ENCODE measurements at regions not wholly inside any gene's neighbourhood (a gene's known extent, or its start where the extent isn't known, plus 50 kb on each side); places are given as distances from the start of the nearest gene placed in this dataset.
"Not testable (repeated sequence)": the region's sequence is repeated elsewhere in the genome, so short reads cannot be mapped to it uniquely, and the experiment has no call there.

DNA sequence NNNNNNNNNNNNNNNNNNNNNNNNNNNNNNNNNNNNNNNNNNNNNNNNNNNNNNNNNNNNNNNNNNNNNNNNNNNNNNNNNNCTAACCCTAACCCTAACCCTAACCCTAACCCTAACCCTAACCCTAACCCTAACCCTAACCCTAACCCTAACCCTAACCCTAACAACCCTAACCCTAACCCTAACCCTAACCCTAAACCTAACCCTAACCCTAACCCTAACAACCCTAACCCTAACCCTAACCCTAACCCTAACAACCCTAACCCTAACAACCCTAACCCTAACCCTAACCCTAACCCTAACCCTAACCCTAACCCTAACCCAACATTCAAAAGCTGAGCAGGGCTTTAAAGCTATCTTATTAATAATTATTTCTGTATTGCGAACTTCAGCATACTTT, 182.5 kb upstream of the FAM20C start:
- H3K27me3 ChIP-seq (ENCODE audit: insufficient read depth, low read length); H3K36me3 Mint-ChIP-seq (ENCODE audit: low read depth, unreplicated experiment); H3K4me1 ChIP-seq (ENCODE audit: insufficient read depth, low read length); H3K27ac ChIP-seq (ENCODE audit: low read depth, low read length); H3K79me2 ChIP-seq (ENCODE audit: insufficient read depth, low read length); H3K9ac ChIP-seq (ENCODE audit: low read length); H4K20me1 ChIP-seq (ENCODE audit: insufficient read depth, low read length); H3K4me1 Mint-ChIP-seq (ENCODE audit: low read depth, unreplicated experiment); H3K27me3 Mint-ChIP-seq (ENCODE audit: low read depth, unreplicated experiment); DNase-seq (ENCODE audit: low read depth); H3K27ac Mint-ChIP-seq (ENCODE audit: unreplicated experiment); H3K4me3 ChIP-seq (ENCODE audit: insufficient read depth, low read depth, low read length); H2AFZ ChIP-seq (ENCODE audit: low read depth, low read length); H3K4me2 ChIP-seq (ENCODE audit: low read length); FAIRE-seq; H3K9me3 ChIP-seq (ENCODE audit: insufficient read depth, low read depth, low read length); H3K4me3 Mint-ChIP-seq (ENCODE audit: unreplicated experiment); H3K9me3 Mint-ChIP-seq (ENCODE audit: unreplicated experiment); H3K36me3 ChIP-seq (ENCODE audit: insufficient read depth, low read length): not testable (repeated sequence)

DNA sequence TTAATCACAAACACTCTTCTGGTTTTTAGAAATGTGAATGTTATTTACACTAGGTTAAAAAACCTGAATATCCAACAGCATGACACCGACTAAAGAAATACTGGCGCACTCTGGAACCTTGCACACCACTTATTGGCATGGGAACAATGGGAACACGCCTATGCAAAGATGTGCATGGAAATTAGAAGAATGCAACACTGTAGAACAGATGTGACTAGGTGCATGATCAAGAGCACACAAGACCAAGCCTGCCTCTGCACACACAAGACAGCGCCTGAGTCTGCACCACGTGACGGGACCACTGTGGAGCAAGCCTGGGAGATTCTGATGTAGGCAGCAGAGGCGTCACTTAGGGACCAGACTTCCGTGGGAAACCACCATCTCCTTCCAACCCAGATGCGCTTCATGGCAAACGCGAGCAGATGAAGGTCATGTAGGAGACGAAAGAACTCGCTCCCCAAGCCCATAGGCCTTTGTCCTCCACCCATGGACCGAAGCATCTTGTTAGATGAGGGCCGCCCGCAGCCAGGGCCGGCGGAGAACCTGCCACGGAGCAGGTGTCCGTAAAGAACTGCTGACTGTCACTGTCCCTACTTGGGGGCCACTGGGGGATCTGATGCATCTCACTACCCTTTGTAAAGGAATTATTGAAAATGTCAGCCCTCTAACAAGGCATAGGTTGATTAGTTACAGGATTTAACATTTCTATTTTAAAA, 159.6 kb upstream of the FAM20C start:
- FAIRE-seq; H3K4me3 Mint-ChIP-seq (ENCODE audit: unreplicated experiment); H2AFZ ChIP-seq (ENCODE audit: low read depth, low read length): not testable (repeated sequence)

DNA sequence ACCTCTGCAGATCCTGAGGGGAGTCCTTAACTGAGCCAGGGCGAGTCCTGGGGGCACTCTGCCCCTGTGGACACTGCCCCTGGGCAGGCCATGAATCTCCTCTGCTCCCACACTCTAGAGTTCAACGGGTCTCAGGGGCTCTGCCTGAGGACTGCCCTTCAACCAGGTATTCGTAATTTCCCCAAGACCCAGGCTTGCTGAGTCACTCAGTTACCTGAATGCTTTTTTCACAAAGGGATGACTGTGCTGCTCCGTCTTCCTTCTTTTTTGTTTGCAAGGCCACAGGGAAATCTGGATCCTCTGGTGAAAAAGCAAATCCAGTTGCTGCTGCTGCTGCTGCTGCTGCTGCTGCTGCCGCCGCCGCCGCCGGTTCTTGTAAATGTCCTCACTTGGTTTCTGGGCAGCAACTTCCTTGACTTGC, 157.2 kb upstream of the FAM20C start:
- not testable (repeated sequence) for H3K4me2 ChIP-seq (ENCODE audit: low read length); H3K79me2 ChIP-seq (ENCODE audit: insufficient read depth, low read length); FAIRE-seq; H3K4me3 Mint-ChIP-seq (ENCODE audit: unreplicated experiment); DNase-seq (ENCODE audit: low read depth); H3K27ac ChIP-seq (ENCODE audit: low read depth, low read length); H3K9ac ChIP-seq (ENCODE audit: low read length); H3K36me3 Mint-ChIP-seq (ENCODE audit: low read depth, unreplicated experiment); H3K9me3 ChIP-seq (ENCODE audit: insufficient read depth, low read depth, low read length); H3K36me3 ChIP-seq (ENCODE audit: insufficient read depth, low read length); H3K4me1 ChIP-seq (ENCODE audit: insufficient read depth, low read length); H3K27ac Mint-ChIP-seq (ENCODE audit: unreplicated experiment); H3K27me3 ChIP-seq (ENCODE audit: insufficient read depth, low read length); H3K27me3 Mint-ChIP-seq (ENCODE audit: low read depth, unreplicated experiment); H3K9me3 Mint-ChIP-seq (ENCODE audit: unreplicated experiment); H4K20me1 ChIP-seq (ENCODE audit: insufficient read depth, low read length); H2AFZ ChIP-seq (ENCODE audit: low read depth, low read length); H3K4me3 ChIP-seq (ENCODE audit: insufficient read depth, low read depth, low read length); H3K4me1 Mint-ChIP-seq (ENCODE audit: low read depth, unreplicated experiment)

More for the DNA sequence above, 159.6 kb upstream of the FAM20C start:
- not testable (repeated sequence) for H3K36me3 ChIP-seq (ENCODE audit: insufficient read depth, low read length); H3K27ac ChIP-seq (ENCODE audit: low read depth, low read length); H3K4me3 ChIP-seq (ENCODE audit: insufficient read depth, low read depth, low read length); DNase-seq (ENCODE audit: low read depth); H3K36me3 Mint-ChIP-seq (ENCODE audit: low read depth, unreplicated experiment); H3K4me1 ChIP-seq (ENCODE audit: insufficient read depth, low read length); H3K9ac ChIP-seq (ENCODE audit: low read length); H3K27ac Mint-ChIP-seq (ENCODE audit: unreplicated experiment); H3K9me3 Mint-ChIP-seq (ENCODE audit: unreplicated experiment); H4K20me1 ChIP-seq (ENCODE audit: insufficient read depth, low read length); H3K27me3 Mint-ChIP-seq (ENCODE audit: low read depth, unreplicated experiment); H3K4me1 Mint-ChIP-seq (ENCODE audit: low read depth, unreplicated experiment); H3K4me2 ChIP-seq (ENCODE audit: low read length); H3K79me2 ChIP-seq (ENCODE audit: insufficient read depth, low read length); H3K27me3 ChIP-seq (ENCODE audit: insufficient read depth, low read length); H3K9me3 ChIP-seq (ENCODE audit: insufficient read depth, low read depth, low read length)

DNA sequence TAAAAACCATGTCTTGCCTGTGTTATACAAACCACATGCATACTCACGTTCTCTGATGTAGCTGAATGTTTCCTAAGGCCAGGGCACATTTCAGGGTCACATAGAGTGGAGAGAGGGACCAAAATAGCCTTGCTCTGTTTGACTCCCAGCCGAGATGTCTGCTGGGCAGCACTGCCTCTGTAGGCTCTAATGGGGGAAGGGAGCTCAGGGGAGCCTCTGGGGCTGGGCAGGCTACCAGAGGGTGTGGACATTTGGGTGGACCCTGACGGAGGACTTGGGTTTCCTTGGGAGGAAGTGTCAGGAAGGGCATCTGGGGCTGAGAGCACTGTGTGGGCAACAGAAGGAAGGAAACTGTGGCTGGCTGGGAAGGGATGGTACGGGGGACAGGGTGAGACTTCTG, 155.8 kb upstream of the FAM20C start:
- H3K9me3 ChIP-seq (ENCODE audit: insufficient read depth, low read depth, low read length); H3K79me2 ChIP-seq (ENCODE audit: insufficient read depth, low read length); DNase-seq (ENCODE audit: low read depth); H2AFZ ChIP-seq (ENCODE audit: low read depth, low read length); H3K9ac ChIP-seq (ENCODE audit: low read length); H3K9me3 Mint-ChIP-seq (ENCODE audit: unreplicated experiment); H4K20me1 ChIP-seq (ENCODE audit: insufficient read depth, low read length); H3K36me3 Mint-ChIP-seq (ENCODE audit: low read depth, unreplicated experiment); H3K27me3 ChIP-seq (ENCODE audit: insufficient read depth, low read length); H3K4me3 ChIP-seq (ENCODE audit: insufficient read depth, low read depth, low read length); H3K27ac ChIP-seq (ENCODE audit: low read depth, low read length); H3K4me2 ChIP-seq (ENCODE audit: low read length); H3K4me1 ChIP-seq (ENCODE audit: insufficient read depth, low read length); H3K4me3 Mint-ChIP-seq (ENCODE audit: unreplicated experiment); H3K27ac Mint-ChIP-seq (ENCODE audit: unreplicated experiment); H3K4me1 Mint-ChIP-seq (ENCODE audit: low read depth, unreplicated experiment); H3K36me3 ChIP-seq (ENCODE audit: insufficient read depth, low read length); FAIRE-seq: not testable (repeated sequence)
- peaks cover 10% of the 10 kb centered on the region for H3K27me3 Mint-ChIP-seq (ENCODE audit: low read depth, unreplicated experiment)

DNA sequence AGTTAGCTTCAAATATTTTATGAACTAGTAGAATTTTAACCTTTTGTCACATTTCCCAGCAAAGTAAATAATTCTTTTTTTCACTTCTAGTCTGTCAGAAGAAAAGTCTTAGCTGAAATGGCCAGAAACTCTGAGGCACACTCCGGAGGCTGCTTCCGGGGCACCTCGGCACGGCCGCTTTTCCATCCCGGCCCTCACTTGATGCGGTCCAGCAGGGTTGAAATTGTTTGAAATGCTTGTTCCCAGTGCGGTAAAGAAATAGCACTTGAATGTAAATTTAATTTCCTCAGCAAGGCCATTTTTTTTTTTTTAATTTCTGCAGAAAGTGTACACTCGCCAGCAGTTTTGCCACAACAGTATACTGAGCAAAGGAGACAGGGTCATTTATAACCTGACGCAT, 154.7 kb upstream of the FAM20C start:
- H3K27ac Mint-ChIP-seq (ENCODE audit: unreplicated experiment), result not testable (repeated sequence)

DNA sequence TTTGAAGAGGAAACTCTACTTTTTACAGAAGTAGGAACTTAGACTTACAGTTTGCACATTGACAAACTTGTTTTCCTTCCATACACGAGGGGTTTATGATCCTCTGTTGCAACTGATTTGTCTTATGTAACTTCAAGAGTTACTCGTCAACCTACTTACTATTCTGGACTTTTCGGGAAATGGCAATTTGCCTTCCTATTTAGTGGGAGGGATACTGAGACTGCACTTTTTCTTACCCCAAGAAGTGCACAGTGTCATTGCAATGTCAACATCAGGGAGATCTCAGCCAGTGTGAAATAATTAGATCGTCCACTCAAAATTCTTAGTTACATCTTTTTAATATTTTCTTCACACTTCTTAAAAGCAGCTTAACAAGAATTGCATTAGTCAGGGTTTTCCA, 153.9 kb upstream of the FAM20C start:
- not testable (repeated sequence) for H3K9ac ChIP-seq (ENCODE audit: low read length); H3K4me2 ChIP-seq (ENCODE audit: low read length); H3K79me2 ChIP-seq (ENCODE audit: insufficient read depth, low read length); H3K4me1 ChIP-seq (ENCODE audit: insufficient read depth, low read length); H3K27ac ChIP-seq (ENCODE audit: low read depth, low read length); H3K4me3 Mint-ChIP-seq (ENCODE audit: unreplicated experiment); H2AFZ ChIP-seq (ENCODE audit: low read depth, low read length); H3K27ac Mint-ChIP-seq (ENCODE audit: unreplicated experiment); H3K9me3 Mint-ChIP-seq (ENCODE audit: unreplicated experiment); H3K4me1 Mint-ChIP-seq (ENCODE audit: low read depth, unreplicated experiment); H3K4me3 ChIP-seq (ENCODE audit: insufficient read depth, low read depth, low read length); FAIRE-seq; H3K27me3 ChIP-seq (ENCODE audit: insufficient read depth, low read length); DNase-seq (ENCODE audit: low read depth); H3K9me3 ChIP-seq (ENCODE audit: insufficient read depth, low read depth, low read length); H3K36me3 ChIP-seq (ENCODE audit: insufficient read depth, low read length); H4K20me1 ChIP-seq (ENCODE audit: insufficient read depth, low read length); H3K36me3 Mint-ChIP-seq (ENCODE audit: low read depth, unreplicated experiment)
- H3K27me3 Mint-ChIP-seq (ENCODE audit: low read depth, unreplicated experiment), result peaks cover 29% of the 10 kb centered on the region

More for the DNA sequence above, 154.7 kb upstream of the FAM20C start:
- not testable (repeated sequence) for H3K9me3 ChIP-seq (ENCODE audit: insufficient read depth, low read depth, low read length); H3K9ac ChIP-seq (ENCODE audit: low read length); H3K4me3 Mint-ChIP-seq (ENCODE audit: unreplicated experiment); H3K36me3 ChIP-seq (ENCODE audit: insufficient read depth, low read length); DNase-seq (ENCODE audit: low read depth); H3K9me3 Mint-ChIP-seq (ENCODE audit: unreplicated experiment); FAIRE-seq; H3K79me2 ChIP-seq (ENCODE audit: insufficient read depth, low read length); H2AFZ ChIP-seq (ENCODE audit: low read depth, low read length); H4K20me1 ChIP-seq (ENCODE audit: insufficient read depth, low read length); H3K27ac ChIP-seq (ENCODE audit: low read depth, low read length); H3K4me1 Mint-ChIP-seq (ENCODE audit: low read depth, unreplicated experiment); H3K27me3 ChIP-seq (ENCODE audit: insufficient read depth, low read length); H3K4me1 ChIP-seq (ENCODE audit: insufficient read depth, low read length); H3K4me2 ChIP-seq (ENCODE audit: low read length); H3K36me3 Mint-ChIP-seq (ENCODE audit: low read depth, unreplicated experiment); H3K4me3 ChIP-seq (ENCODE audit: insufficient read depth, low read depth, low read length)
- H3K27me3 Mint-ChIP-seq (ENCODE audit: low read depth, unreplicated experiment), result peaks cover 21% of the 10 kb centered on the region
